ENCODE measurements at regions not wholly inside any gene's neighbourhood (a gene's known extent, or its start where the extent isn't known, plus 50 kb on each side); places are given as distances from the start of the nearest gene placed in this dataset.
"Not testable (repeated sequence)": the region's sequence is repeated elsewhere in the genome, so short reads cannot be mapped to it uniquely, and the experiment has no call there.

DNA sequence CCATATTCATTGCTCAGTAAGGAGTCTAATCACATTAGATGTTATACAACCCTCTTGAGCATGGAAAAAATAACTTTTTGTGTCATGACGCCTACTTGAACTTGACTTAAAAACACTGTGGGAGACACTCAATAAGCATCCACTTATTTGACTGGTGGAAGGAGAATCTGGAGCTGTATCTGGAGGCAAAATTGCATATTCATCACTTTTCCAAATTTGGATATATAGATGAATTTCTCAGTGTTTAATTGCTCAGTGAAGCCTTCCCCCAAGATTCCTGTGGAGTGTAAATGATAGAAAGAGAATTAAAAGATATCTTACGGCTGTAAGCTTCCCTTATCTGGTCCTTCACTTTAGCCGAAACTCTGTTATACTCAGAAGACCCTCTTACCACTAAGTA is 610.7 kb upstream of the ADGRL2 start:
- DNase-seq = no peak

GRCh38 chr1:81187635-81188034 is 613.1 kb upstream of the ADGRL2 start:
- no peak for DNase-seq

- peak; percentile 5 for DNase-seq
Measured at GRCh38 chr1:81186261-81186660, 614.5 kb upstream of the ADGRL2 start.

GRCh38 chr1:81183553-81183952 is 617.2 kb upstream of the ADGRL2 start:
- DNase-seq = no peak

DNA sequence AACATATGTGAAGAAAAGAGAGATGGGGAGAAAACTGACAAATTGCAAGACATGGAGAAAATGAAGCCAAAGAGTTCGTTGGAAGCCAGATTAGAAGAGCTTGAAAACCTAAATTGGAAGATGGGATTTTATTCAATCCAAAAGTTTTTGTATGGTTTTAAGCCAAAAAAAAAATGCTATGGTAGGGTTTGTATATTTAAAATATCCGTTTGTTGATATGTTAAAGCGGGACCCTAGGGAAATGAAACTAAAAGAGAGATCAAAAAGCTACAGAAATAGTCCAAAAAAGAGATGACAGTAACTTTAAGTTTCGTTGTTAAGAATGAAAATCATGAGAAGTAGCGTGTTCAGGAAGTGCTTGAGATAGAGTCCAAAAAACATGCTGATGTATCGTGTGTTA is 617.7 kb upstream of the ADGRL2 start:
- DNase-seq = no peak

GRCh38 chr1:81179242-81179641 is 621.5 kb upstream of the ADGRL2 start:
- peak; percentile 82 for DNase-seq

DNA sequence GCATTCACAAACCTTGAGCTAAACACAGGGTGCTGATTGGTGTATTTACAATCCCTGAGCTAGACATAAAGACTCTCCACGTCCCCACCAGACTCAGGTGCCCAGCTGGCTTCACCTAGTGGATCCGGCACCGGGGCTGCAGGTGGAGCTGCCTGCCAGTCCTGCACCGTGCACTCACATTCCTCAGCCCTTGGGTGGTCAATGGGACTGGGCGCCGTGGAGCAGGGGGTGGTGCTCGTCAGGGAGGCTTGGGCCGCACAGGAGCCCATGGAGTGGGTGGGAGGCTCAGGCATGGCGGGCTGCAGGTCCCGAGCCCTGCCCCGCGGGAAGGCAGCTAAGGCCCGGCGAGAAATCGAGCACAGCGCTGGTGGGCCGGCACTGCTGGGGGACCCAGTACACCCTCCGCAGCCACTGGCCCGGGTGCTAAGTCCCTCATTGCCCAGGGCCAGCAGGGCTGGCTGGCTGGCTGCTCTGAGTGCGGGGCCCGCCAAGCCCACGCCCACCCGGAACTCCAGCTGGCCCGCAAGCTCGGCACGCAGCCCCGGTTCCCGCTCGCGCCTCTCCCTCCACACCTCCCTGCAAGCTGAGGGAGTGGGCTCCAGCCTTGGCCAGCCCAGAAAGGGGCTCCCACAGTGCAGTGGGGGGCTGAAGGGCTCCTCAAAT is 622.2 kb upstream of the ADGRL2 start:
- not testable (repeated sequence) for DNase-seq

DNA sequence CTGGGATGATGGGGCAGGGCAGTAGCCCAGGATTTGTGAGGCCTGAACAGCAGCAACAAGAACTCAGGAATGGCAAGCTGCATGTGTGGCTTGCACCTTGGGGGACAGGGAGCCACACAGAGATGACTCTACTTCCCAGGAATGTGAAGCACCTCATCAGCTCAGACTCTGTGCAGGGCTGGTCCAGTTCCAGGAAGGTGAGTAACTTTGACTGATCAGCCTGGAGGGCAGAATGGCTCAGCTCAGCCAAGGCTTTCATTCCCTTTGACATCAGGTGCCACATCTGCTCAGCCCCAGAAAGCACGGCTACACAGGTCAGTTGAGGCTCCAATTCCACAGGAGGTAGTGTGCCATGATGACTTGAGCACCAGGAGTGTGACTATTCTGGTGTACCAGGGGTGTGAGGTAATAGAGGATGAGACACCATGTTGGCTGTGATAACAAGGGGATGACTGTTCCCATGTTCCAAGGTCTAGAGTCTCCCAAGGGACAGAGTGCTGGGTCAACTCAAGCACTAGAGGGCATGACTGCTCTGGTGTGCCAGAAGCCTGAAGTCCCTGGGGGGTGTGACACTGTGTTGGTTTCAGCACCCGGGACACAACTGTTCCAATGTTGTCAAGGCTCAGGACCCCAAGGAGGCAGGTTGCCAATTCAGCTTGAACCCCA is 625.8 kb upstream of the ADGRL2 start:
- DNase-seq = peak; percentile 75

DNA sequence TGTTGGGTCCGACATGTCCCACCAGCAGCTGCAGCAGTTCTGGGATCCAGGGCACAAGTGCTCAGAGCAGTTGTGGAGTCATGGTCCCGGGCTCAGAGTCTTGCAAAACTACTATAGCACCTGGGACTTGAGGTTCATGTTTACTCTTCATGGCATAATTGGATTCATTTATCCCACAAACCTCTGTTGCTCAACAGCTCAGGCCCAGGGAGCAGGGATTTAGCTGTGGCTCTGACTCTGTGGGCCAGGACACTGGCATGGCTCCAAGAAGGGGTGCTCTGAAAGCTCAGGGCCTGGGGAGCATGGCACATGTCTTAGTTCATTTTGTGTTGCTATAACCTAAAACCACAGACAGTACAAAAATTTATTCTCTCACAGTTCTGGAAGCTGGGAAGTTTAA is 626.7 kb upstream of the ADGRL2 start:
- peak; percentile 8 for DNase-seq

DNA sequence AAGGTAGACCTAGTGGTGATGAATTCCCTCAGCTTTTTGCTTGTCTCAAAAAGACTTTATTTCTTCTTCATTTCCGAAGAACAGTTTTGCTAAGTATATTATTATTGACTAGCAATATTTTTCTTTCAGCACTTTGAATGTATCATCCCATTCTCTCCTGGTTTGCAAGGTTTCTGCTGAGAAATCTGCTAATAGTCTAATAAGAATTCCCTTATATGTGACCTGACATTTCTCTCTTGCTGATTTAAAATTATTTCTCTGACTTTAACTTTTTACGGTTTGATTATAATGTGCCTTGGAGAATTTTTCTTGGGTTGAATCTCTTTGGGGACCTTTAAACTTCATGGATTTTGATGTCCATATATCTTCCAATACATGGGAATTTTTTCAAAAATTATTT is 628.3 kb upstream of the ADGRL2 start:
- no peak for DNase-seq

DNA sequence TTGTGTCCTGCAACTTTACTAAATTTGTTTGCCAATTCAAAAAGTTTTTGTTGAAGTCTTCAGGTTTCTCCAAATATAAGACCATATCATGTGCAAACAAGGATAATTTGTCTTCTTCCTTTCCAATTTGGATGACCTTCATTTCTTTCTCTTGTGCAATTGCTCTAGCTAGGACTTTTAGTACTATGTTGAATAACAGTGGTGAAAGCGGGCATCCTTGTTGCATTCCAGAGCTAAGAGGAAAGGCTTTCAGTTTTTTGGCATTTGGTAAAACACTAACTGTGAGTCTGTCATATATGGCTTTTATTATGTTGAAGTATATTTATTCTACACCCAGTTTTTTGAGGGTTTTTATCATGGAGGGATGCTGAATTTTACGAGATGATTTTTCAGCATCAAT is 630.0 kb upstream of the ADGRL2 start:
- no peak for DNase-seq

- DNase-seq = peak; percentile 31
Measured at GRCh38 chr1:81165963-81166362, 634.8 kb upstream of the ADGRL2 start.

GRCh38 chr1:81160696-81161095 is 640.0 kb upstream of the ADGRL2 start:
- no peak for DNase-seq

- DNase-seq = peak; percentile 52
Measured at GRCh38 chr1:81158592-81158991, 642.1 kb upstream of the ADGRL2 start.

DNA sequence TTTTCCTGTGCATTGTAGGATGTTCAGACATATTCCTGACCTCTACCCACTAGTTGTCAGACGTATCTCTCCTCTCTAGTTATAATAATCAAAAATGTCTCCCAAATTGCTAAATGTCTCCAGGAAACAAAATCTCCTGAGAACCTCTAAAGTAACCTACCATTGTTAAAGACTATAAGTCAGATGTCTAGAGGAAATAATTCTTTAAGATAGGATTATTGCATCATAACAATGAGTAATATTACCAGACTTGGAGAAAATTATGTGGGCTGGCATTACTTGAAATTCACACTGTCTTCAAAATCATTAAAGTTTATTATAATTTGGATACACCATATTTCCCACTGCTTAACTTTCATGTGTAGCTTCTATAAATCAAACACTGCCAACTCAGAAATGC is 643.0 kb upstream of the ADGRL2 start:
- no peak for DNase-seq

DNA sequence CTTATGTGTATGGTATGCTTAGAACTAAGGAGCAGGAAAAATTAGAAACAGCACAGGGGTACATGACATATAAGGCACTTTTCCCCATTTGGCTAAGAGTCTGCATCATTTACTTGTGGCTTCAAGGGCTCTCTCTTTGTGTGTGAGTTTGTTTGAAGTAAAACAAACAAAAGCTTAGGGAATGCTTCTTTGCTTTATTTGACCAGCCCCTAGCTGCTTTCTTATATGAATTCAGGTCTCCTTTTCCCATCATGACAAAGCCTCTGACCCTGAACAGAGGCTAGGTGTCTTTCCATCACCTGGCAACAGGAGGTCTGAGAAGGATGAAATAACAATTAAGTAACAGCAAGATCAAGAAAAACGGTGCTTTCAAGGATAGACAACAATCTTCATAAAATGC is 643.8 kb upstream of the ADGRL2 start:
- no peak for DNase-seq

DNA sequence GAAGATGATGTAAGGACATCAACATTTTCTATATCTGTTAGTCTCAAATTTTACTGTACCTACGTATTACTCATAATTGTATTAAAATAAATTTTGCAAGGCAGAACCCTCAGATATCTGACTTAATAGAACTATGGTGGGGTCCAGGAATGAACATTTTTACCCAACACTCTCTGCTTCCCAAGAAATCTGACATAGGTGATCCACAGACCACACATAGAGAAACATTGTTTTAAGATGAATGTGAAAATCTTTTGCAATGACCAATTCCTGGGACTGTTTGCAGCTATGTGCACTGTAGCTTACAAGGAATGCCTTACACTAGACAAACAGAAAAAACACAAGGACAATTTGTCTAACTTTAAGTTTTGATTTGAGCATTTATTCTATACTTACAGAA is 645.6 kb upstream of the ADGRL2 start:
- DNase-seq = peak; percentile 81

- peak; percentile 50 for DNase-seq
Measured at GRCh38 chr1:81151206-81151605, 649.5 kb upstream of the ADGRL2 start.

DNA sequence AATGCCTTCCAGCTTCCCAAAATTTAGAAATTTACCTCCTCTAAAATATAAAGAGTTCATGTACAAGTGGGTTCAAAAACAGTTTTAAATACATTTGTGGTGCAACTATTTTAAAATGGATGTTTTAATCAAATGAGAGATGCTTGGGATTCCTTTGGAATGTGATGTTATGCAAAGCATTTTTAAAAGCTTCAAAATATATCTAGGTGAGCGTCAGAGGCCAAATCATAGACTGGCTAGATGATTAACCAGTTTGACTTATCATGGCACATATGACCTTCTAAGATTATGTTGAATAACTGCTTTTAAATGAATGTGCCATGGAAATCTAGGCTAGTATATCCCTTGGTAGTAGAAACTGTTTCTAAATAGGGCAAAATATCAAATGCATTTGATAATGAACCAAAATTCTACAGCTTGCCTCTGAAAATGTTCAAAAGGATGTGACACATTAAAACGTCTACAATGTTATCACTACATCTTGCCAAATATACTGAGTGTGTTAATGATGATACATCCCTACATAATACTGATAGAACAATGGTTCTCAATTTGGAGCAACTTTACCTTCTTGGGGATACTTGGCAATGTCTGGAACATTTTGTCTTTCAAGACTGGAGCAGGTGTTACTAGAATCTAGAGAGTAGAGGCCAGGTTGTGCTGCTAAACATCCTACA is 650.9 kb upstream of the ADGRL2 start:
- DNase-seq = no peak

GRCh38 chr1:81144240-81144825 is 656.4 kb upstream of the ADGRL2 start:
- peak; percentile 39 for DNase-seq

DNA sequence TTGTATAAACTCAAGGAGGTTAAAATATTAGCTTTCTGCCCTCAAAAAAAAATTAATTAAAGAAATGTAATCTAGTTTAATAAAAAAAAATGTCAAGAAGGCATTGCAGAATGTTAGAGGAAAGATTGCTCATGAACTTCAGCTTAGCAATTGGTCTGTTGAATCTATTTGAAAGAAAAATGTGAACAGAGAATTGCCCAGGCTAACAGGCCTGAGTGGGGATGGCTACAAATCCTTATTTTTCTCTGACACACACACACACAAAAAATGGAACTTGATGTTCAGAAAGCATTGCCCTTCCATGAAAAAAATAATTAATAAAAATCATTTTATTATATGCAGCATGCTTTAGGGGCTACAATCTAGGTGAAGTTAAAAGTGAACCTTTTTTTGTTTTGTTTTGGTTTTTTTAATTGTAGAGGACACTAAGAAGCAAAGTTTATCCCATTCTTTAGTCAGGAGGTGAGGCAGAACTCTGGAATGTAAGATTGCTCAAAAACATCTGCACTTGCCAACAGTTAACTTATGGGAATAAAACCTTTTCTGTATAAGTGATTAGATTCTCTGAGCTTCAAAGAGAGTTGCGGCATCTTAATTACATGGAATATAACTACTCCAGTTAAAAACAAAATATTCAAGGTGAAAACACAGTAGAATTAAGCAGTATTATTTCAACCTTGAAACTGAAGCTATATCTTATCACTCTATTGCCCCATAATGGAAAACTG is 658.5 kb upstream of the ADGRL2 start:
- DNase-seq = peak; percentile 75

DNA sequence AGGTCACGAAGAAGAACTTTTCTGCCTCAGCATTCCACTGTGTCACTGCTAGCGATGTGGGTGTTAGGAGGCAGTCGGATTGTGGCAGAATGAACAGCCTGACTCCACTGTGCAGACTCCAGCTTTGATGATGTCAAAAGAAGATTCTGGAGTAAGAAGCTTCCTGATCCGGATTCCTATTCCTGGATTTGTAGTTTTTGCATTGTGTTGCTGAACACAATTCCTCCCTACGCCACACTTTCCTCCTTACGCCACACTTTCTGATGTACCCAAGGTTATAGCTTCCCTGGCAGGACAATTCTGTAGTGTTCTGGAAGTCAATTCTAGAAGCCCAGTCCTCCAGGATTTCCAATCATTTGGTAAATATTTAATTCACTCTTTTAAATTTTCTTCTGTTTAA is 665.2 kb upstream of the ADGRL2 start:
- DNase-seq = no peak

DNA sequence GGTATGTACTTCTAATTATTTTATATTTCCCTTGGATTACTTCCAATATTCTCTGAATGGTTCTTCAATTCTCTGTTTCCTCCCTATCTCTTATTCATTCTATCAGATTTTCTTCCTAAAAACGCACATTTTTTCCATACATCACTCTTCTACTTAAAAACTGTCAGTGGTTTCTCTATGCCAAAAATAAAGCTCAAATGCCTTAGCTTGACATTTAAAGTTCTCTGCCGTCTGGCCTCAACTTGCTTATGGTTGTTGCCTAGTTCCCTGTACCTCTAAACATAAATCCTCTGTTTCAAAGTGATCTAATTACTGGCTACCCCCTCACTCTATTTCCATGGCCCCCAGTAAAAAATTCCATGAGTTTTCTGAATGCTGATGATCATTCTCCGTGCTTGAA is 671.0 kb upstream of the ADGRL2 start:
- DNase-seq = no peak

All from fibroblast of skin of right quadriceps (primary cell).